NCI-H1436 treated with DMSO at 0.1 percent for 48 hours (cell line): ENCODE measurements at regions not wholly inside any gene's neighbourhood (a gene's known extent, or its start where the extent isn't known, plus 50 kb on each side); places are given as distances from the start of the nearest gene placed in this dataset.
"Not testable (repeated sequence)": the region's sequence is repeated elsewhere in the genome, so short reads cannot be mapped to it uniquely, and the experiment has no call there.

Source experiments
- DNase-seq: peaks from one replicate; lab custom pipeline; 2025; lab: John Stamatoyannopoulos, UW

DNA sequence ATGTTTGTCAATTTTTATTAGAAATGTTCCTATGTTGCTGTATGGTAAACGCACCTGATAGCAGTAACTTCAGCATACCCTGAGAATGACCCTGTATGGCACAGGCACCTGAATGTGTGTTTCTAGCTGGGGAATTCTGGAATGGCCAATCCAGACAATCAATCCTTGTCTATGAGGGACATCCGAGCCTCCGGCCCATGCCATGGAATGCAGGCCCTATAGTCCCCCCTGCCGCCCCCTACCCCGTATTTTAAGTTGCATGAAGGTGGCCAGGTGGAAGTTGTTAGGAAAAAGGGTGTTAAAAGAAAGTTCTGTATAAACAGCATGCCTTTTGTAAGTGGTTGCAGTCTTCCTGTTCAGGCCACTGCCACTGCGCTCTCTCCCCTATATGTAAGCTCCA, 595.9 kb downstream of the DSC3 start:
- no peak for DNase-seq

- DNase-seq = no peak
Observed at GRCh38 chr18:30444544-30444943, 598.0 kb downstream of the DSC3 start.

DNA sequence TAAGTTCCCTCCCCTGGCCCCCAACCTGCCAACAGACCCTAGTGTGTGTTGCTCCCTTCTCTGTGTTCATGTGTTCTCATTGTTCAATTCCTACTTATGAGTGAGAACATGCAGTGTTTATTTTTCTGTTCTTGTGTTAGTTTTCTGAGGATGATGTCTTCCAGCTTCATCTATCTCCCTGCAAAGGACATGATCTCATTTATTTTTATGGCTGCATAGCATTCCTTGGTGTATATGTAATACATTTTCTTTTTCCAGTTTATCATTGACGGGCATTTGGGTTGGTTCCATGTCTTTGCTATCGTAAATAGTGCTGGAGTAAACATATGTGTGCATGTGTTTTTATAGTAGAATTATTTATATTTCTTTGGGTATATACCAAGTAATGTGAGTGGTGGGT, 602.2 kb downstream of the DSC3 start:
- DNase-seq = no peak

DNA sequence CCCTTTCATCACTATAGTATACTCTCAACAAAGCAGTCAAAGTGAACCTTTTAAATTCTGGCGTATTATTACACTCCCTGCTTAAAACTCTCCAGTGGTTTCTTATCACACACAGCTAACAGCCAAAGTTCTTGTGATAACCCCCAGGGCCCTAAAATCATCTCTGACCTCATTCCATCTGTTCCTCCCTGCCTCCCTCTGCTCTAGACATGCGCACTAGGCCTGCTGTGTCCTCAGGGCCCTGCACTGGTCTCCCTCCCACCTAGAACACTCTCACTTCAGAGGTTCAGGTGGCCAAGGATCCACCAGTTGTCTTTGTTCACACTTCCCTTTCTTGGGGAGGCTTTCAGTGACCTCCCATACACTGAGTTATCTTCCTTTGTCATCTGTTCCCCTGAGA, 603.4 kb downstream of the DSC3 start:
- DNase-seq = no peak

DNA sequence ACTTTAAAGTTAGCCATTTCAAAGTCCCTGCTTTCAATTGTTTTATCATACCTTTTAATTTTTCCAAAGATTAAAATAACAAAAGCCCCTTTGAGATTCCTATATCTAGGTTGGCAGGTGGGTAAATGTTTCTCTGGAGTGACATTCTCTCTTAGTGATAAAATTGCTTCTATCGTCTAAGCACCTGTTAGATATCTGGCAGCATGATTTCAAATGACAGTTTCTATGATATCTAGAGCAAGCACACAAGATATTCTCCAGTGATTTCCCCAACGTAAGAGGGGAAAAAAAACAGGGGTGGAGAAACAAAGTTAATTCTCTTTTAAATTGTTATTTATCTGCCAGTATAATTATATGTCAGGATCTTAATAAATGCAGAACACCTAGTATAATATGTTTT, 610.2 kb downstream of the DSC3 start:
- no peak for DNase-seq

GRCh38 chr18:30419399-30419798, 623.1 kb downstream of the DSC3 start:
- not testable (repeated sequence) for DNase-seq

- DNase-seq = no peak
Observed at GRCh38 chr18:30415903-30416302, 626.6 kb downstream of the DSC3 start.

GRCh38 chr18:30409120-30409519, 633.4 kb downstream of the DSC3 start:
- DNase-seq = no peak

DNA sequence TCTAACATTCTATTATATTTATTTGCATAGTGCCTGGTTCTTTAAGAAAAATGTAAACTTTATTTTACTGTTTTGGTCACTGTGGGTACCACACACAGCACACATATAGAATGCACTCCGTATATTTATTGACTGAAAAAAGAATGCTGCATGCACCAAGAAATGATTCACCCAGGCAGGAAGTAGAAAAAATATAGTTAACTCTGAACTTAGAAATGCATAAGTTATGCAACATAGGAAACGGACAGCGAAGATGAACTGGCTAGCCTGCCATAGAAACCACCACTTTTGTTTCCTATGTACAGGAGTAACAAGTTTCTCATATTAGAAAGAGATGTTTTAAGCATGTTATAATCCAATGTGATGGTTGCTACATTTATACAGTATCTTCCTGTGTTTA, 635.8 kb downstream of the DSC3 start:
- DNase-seq = no peak

DNA sequence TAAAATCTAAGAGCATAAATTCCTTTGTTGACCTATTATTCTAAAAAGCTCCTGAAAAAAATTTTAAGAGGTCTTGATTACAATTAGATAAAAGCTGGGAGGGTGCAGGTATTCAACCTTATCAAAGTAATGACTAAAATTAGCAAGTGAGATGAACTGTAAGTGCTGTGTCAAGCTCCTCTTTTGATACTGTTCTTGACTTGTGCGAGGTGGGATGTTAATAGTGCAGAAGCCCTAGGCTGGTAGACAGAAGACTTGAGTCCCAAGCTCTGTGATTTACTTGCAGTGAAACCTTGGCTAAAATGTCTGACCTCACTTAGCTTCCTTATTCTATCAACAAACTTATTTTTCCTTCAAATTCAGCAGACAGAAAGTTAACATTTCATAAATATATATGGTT, 637.5 kb downstream of the DSC3 start:
- DNase-seq = no peak

GRCh38 chr18:30404422-30404821, 638.1 kb downstream of the DSC3 start:
- DNase-seq = no peak

GRCh38 chr18:30403278-30403677, 639.3 kb downstream of the DSC3 start:
- DNase-seq = no peak

DNA sequence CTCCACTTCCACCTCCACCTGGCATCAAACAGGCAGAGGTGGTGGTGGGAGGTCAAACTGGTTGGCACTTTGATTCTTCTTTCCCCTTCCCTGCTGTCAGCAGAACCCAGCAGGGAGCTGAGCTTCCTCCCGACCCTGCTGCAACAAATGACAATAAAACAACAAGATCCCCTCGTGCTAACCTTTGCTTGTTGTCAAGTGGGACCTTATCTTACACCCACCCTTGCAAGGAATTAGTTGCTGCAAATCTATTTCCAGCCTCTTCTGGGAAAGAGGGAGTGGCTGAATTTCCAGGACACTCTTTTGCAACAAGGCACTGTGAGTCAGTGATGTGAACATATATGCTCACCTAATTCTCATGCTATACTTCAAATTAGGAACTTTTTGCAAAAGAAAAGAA, 655.1 kb downstream of the DSC3 start:
- no peak for DNase-seq

- DNase-seq = no peak
Observed at GRCh38 chr18:30386624-30387023, 655.9 kb downstream of the DSC3 start.

GRCh38 chr18:30385684-30386083, 656.9 kb downstream of the DSC3 start:
- no peak for DNase-seq

- no peak for DNase-seq
Observed at GRCh38 chr18:30381826-30382225, 660.7 kb downstream of the DSC3 start.

DNA sequence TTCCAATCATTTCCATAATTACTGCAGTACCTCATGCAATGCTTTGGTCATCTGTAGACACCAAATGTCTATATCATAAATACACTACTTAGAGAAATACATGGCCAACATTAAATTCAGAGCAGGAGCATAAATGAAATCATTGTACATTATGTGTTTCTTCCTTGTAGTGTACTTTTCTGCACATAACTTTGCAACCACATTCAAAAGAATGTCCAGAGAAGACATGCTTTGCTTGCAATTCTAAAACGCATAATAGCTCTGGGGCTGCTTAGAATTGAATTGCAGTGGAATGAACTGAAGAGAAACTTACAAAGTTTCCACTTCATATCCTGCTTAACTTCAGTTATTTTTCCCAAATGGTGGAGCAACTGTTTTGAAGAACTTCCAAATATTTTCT, 664.4 kb downstream of the DSC3 start:
- DNase-seq = no peak

GRCh38 chr18:30376515-30376914, 666.0 kb downstream of the DSC3 start:
- DNase-seq = no peak

GRCh38 chr18:30361864-30362540, 680.5 kb downstream of the DSC3 start:
- DNase-seq = no peak

DNA sequence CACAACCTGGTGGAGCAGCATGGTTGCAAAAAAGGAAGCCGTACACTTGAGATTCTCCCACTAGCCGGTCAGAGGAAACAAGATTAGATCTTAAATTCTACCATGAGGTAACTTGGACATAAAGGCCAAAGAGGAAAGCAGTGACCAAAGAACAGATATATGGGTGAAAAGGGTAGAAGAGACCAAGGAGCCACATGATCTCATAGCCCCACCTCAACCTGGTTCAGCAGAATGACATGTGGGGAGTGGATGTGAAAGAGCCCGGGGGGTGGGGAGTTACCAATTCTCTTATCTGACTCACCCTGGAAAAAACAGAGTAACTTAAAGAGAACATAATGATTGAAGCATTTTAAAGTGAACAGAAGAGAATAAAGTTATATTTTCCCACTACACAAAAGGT, 683.0 kb downstream of the DSC3 start:
- DNase-seq = no peak

DNA sequence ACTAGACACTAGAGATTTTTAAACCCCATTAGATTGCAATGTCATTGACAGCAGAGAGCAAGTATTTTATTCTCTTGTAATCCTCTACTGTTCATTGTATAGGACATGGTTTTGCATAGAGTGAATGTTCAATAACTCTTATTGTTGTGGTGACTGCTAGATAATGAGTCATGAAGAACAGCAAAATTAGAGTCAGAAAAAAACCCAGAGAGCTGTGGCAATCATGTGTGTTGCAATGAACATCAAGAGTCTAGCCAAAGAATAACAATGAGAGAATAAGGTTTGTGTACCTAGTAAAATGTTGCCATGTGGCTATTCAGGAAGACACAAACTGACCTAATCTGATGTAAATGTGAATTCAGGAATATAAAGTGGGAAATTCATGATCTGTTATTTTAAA, 684.0 kb downstream of the DSC3 start:
- no peak for DNase-seq

DNA sequence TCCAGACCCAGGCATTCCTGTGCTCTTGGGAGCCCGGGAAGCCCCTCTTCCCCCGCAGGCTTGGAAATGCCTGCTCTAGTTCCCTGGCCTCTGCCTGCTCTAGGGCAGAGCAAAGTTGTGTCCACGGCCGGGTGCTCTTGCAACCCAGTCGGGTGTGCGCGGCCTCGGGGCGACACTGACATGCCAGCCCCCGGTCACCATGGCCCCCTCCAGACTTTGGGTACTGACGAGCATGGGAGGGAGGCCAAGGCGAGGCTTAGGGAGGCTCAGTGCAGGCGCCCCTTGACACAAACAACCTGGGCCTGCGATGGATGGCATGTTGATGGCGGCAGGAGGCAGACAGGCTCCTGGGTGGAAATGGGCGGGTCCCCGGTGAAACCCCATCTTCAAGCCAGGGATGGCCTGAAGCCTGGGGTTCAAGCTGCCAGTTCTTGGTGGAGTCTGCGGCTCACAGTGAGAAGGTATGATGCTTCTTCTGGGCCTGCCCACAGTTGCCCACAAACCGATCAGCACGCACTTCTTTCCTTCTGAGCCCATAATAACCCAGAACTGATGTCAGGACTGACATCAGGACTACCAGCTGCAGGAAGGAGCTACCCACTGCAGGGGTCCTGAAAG, 689.9 kb downstream of the DSC3 start:
- no peak for DNase-seq

DNA sequence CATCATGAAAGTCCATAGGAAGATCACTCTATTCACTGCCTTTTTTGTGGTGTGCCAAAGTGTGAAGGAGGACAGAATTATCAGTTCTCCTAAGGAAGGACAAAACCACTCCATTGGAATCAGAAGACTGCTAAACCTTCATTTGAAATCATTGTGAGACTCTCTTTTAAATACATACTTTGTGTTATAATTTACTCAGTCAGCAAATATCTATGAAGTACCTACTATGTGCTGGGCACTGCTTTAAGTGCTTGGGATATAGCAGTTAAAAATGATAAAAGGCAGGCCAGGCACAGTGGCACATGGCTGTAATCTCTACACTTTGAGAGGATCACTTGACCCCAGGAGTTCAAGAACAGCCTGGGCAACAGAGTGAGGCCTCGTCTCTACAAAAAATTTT, 692.3 kb downstream of the DSC3 start:
- no peak for DNase-seq

- DNase-seq = no peak
Observed at GRCh38 chr18:30343090-30343489, 699.5 kb downstream of the DSC3 start.
